ENCODE measurements at regions not wholly inside any gene's neighbourhood (a gene's known extent, or its start where the extent isn't known, plus 50 kb on each side); places are given as distances from the start of the nearest gene placed in this dataset.

GRCh38 chr7:47647181-47647917 is 65.4 kb upstream of the TNS3 start:
- H3K36me3 Mint-ChIP-seq = no peaks in the 10 kb centered on the region
- no peaks in the 10 kb centered on the region for H3K27me3 Mint-ChIP-seq
- H3K4me1 Mint-ChIP-seq = peaks cover 23 to 28% (median 24%) of the 10 kb centered on the region in 3 donors
- peaks cover 0 to 5% (median 0%) of the 10 kb centered on the region in 3 donors for H3K9me3 Mint-ChIP-seq
- peak overlapping the region in 2 of 3 donors; percentile 59 to 94 for H3K27ac Mint-ChIP-seq
- H3K4me3 Mint-ChIP-seq = peak overlapping the region in 2 of 4 donors; percentile 61 to 71

GRCh38 chr7:47643716-47644400 is 61.9 kb upstream of the TNS3 start:
- Mint-ChIP-seq H3K27ac (peak overlapping the region in 1 of 3 donors; percentile 23), H3K36me3 (peaks cover 4% of the 10 kb centered on the region), H3K4me1 (peaks cover 20 to 25% (median 24%) of the 10 kb centered on the region in 3 donors), H3K4me3 (peak overlapping the region in 1 of 4 donors; percentile 23), H3K27me3 (no peaks in the 10 kb centered on the region), H3K9me3 (peaks cover 0 to 5% (median 0%) of the 10 kb centered on the region in 3 donors)

GRCh38 chr7:47640265-47640664 is 58.4 kb upstream of the TNS3 start:
- Mint-ChIP-seq H3K9me3 (peaks cover 0 to 5% (median 0%) of the 10 kb centered on the region in 3 donors), H3K27ac (no peak overlapping the region), H3K4me1 (peaks cover 2 to 6% (median 4%) of the 10 kb centered on the region in 3 donors), H3K27me3 (no peaks in the 10 kb centered on the region), H3K4me3 (no peak overlapping the region), H3K36me3 (peaks cover 9% of the 10 kb centered on the region)

GRCh38 chr7:47639495-47640110 is 57.7 kb upstream of the TNS3 start:
- Mint-ChIP-seq H3K4me3 (no peak overlapping the region), H3K27me3 (no peaks in the 10 kb centered on the region), H3K36me3 (peaks cover 9% of the 10 kb centered on the region), H3K4me1 (peaks cover 2 to 4% (median 2%) of the 10 kb centered on the region in 3 donors), H3K9me3 (peaks cover 0 to 5% (median 0%) of the 10 kb centered on the region in 3 donors), H3K27ac (no peak overlapping the region)

GRCh38 chr7:47638679-47639315 is 56.9 kb upstream of the TNS3 start:
- peaks cover 0 to 5% (median 0%) of the 10 kb centered on the region in 3 donors for H3K9me3 Mint-ChIP-seq
- H3K27ac Mint-ChIP-seq = no peak overlapping the region
- H3K4me1 Mint-ChIP-seq = peaks cover 2 to 4% (median 2%) of the 10 kb centered on the region in 3 donors
- H3K36me3 Mint-ChIP-seq = peaks cover 9% of the 10 kb centered on the region
- no peaks in the 10 kb centered on the region for H3K27me3 Mint-ChIP-seq
- no peak overlapping the region for H3K4me3 Mint-ChIP-seq

- Mint-ChIP-seq H3K9me3 (no peaks in the 10 kb centered on the region), H3K27me3 (no peaks in the 10 kb centered on the region), H3K27ac (peak overlapping the region in 1 of 3 donors; percentile 57), H3K36me3 (peaks cover 9% of the 10 kb centered on the region), H3K4me1 (peaks cover 0 to 13% (median 6%) of the 10 kb centered on the region in 3 donors), H3K4me3 (no peak overlapping the region)
Measured at GRCh38 chr7:47636433-47637175, 54.7 kb upstream of the TNS3 start.

GRCh38 chr7:47636081-47636432 is 54.1 kb upstream of the TNS3 start:
- Mint-ChIP-seq H3K4me3 (no peak overlapping the region), H3K36me3 (peaks cover 9% of the 10 kb centered on the region), H3K9me3 (no peaks in the 10 kb centered on the region), H3K27me3 (no peaks in the 10 kb centered on the region), H3K4me1 (peaks cover 0 to 14% (median 7%) of the 10 kb centered on the region in 3 donors), H3K27ac (peak overlapping the region in 1 of 3 donors; percentile 57)

GRCh38 chr7:47635091-47636080 is 53.5 kb upstream of the TNS3 start:
- Mint-ChIP-seq H3K27ac (no peak overlapping the region), H3K4me3 (peak overlapping the region in 2 of 4 donors; percentile 45 to 81), H3K9me3 (no peaks in the 10 kb centered on the region), H3K27me3 (no peaks in the 10 kb centered on the region), H3K4me1 (peaks cover 0 to 14% (median 7%) of the 10 kb centered on the region in 3 donors), H3K36me3 (peaks cover 9% of the 10 kb centered on the region)

GRCh38 chr7:47634273-47634672 is 52.4 kb upstream of the TNS3 start:
- Mint-ChIP-seq H3K9me3 (no peaks in the 10 kb centered on the region), H3K27me3 (no peaks in the 10 kb centered on the region), H3K36me3 (peaks cover 5% of the 10 kb centered on the region), H3K4me3 (no peak overlapping the region), H3K27ac (no peak overlapping the region), H3K4me1 (peaks cover 2 to 17% (median 7%) of the 10 kb centered on the region in 3 donors)

- Mint-ChIP-seq H3K4me1 (peaks cover 5 to 21% (median 9%) of the 10 kb centered on the region in 3 donors), H3K4me3 (no peak overlapping the region), H3K9me3 (no peaks in the 10 kb centered on the region), H3K36me3 (no peaks in the 10 kb centered on the region), H3K27me3 (no peaks in the 10 kb centered on the region), H3K27ac (no peak overlapping the region)
Measured at GRCh38 chr7:47633134-47633533, 51.2 kb upstream of the TNS3 start.

Data from IgD-negative memory B cell (primary cell).